ENCODE measurements at regions not wholly inside any gene's neighbourhood (a gene's known extent, or its start where the extent isn't known, plus 50 kb on each side); places are given as distances from the start of the nearest gene placed in this dataset.

DNA sequence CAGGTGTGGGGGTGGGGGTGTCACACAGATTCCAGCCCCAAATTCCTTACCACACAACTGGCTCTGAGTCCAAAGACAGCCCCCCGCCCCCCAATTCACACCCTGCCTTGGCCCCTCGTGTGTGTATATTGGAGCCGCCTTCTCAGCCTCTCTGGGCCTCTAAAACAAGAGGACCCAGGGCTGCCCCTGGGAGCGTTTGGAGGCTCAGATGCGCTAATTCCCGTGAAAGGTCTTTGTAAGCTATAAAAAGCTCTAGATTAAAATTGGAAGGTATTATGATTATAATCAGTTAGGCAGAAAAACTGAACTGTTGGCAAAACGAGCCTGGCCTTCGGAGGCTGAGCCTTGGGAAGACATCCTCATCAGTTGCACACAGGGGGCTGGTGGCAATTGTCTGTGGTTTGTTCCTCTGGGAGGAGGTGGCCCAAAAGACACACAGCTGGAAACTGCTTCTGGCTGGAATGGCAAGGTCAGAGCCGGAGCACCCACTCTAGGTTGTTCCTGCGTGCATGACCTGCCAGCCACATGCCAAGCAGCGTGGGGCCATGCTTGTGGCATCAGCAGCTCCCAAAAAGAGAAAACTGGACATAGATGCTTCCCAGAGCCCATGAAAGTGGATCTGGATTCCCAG is 118.5 kb downstream of the PHETA1 start:
- no peak for DNase-seq (ENCODE audit: low read depth)
- H3K4me3 ChIP-seq (ENCODE audit: low read depth, low read length), result no peak overlapping the region
- TF ChIP-seq CTCF (IDR thresholded peaks at IDR 0.05; ENCODE audit: insufficient read depth, low read depth, low read length), result no peak

DNA sequence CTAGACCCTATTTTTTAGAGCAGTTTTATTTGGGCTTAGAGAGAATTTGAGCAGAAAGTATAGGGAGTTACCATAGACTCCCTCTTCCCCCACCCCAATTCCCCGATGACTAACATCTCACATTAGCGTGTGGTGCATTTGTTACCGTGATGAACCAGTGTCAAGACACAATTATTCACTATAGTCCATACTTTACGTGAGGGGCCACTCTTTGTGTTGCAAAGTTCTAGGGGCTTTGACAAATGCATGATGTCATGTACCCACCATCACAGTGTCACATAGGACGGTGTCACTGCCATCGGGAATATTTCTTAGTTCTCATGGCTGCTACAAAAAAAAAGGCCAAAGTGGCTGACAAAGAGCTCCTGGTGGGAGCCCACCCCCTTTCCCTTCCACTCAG is 119.1 kb downstream of the PHETA1 start:
- TF ChIP-seq CTCF (IDR thresholded peaks at IDR 0.05; ENCODE audit: insufficient read depth, low read depth, low read length), result no peak
- H3K4me3 ChIP-seq (ENCODE audit: low read depth, low read length), result no peak overlapping the region
- DNase-seq (ENCODE audit: low read depth), result no peak

GRCh38 chr12:111249018-111249370 is 119.9 kb downstream of the PHETA1 start:
- no peak for DNase-seq (ENCODE audit: low read depth)
- no peak for TF ChIP-seq CTCF (IDR thresholded peaks at IDR 0.05; ENCODE audit: insufficient read depth, low read depth, low read length)
- H3K4me3 ChIP-seq (ENCODE audit: low read depth, low read length), result no peak overlapping the region

- DNase-seq (ENCODE audit: low read depth), result no peak
- TF ChIP-seq CTCF (IDR thresholded peaks at IDR 0.05; ENCODE audit: insufficient read depth, low read depth, low read length), result no peak
- H3K4me3 ChIP-seq (ENCODE audit: low read depth, low read length), result no peak overlapping the region
These were observed 120.5 kb downstream of the PHETA1 start for GRCh38 chr12:111248236-111249017.

- no peak for DNase-seq (ENCODE audit: low read depth)
These were observed 121.7 kb downstream of the PHETA1 start for GRCh38 chr12:111247083-111247783.

GRCh38 chr12:111246477-111247011 is 122.4 kb downstream of the PHETA1 start:
- DNase-seq (ENCODE audit: low read depth), result no peak
- no peak overlapping the region for H3K4me3 ChIP-seq (ENCODE audit: low read depth, low read length)
- TF ChIP-seq CTCF (IDR thresholded peaks at IDR 0.05; ENCODE audit: insufficient read depth, low read depth, low read length), result no peak

More at GRCh38 chr12:111247083-111247783, 121.7 kb downstream of the PHETA1 start:
- H3K4me3 ChIP-seq (ENCODE audit: low read depth, low read length), result no peak overlapping the region
- no peak for TF ChIP-seq CTCF (IDR thresholded peaks at IDR 0.05; ENCODE audit: insufficient read depth, low read depth, low read length)

Measured in fibroblast of villous mesenchyme (primary cell).